H1 (cell line): ENCODE measurements at regions not wholly inside any gene's neighbourhood (a gene's known extent, or its start where the extent isn't known, plus 50 kb on each side); places are given as distances from the start of the nearest gene placed in this dataset.

Experiments used
- CHD2 ChIP-seq: IDR thresholded peaks from 2 replicates; pipeline ENCODE4 v1.6.1; 2012; ENCODE audit warnings: low read length, improper control_type of control experiment
- CHD7 ChIP-seq: fragments of 300-600 bp; sonication (generic); IDR thresholded peaks from 2 replicates; pipeline ENCODE4 v1.7.1; 2012; ENCODE audit warnings: low read length, moderate library complexity, mild to moderate bottlenecking, inconsistent platforms; ENCODE audit not compliant: insufficient replicate concordance
- EP300 ChIP-seq, 2 experiments: IDR thresholded peaks; 1 replicate in 1 of 2; 2 replicates in 1 of 2; pipeline ENCODE4 v1.6.1; 2011 to 2012; ENCODE audit warnings: low read depth in 2 of 2, low read length in 2 of 2, mild to moderate bottlenecking in 2 of 2, borderline replicate concordance in 1 of 2, inconsistent platforms in 1 of 2, moderate library complexity in 1 of 2
- GABPA ChIP-seq: IDR thresholded peaks from 2 replicates; pipeline ENCODE4 v1.6.1; 2011; ENCODE audit warnings: mild to moderate bottlenecking, low read length, moderate library complexity, borderline replicate concordance; ENCODE audit not compliant: insufficient read depth
- RAD21 ChIP-seq, 2 experiments: IDR thresholded peaks in 1 of 2; conservative IDR thresholded peaks in 1 of 2; 2 replicates each; pipeline ENCODE4 v1.6.1; 2011; ENCODE audit warnings: low read depth in 2 of 2, low read length in 2 of 2, improper control_type of control experiment in 1 of 2, inconsistent platforms in 1 of 2, mild to moderate bottlenecking in 1 of 2, moderate library complexity in 1 of 2

- TF ChIP-seq CHD7 (no peak), RAD21 (IDR thresholded peaks at IDR 0.05 in 1 of 2, conservative IDR thresholded peaks at IDR 0.05 in 1 of 2; ENCODE audit: low read depth in 2 of 2, low read length in 2 of 2) (no peak), EP300 (IDR thresholded peaks at IDR 0.05; ENCODE audit: borderline replicate concordance in 1 of 2, low read depth in 2 of 2, low read length in 2 of 2) (no peak), CHD2 (no peak), GABPA (no peak)
Measured at GRCh38 chr15:61387675-61388074, 158.6 kb upstream of the RORA start (continued).
